ENCODE measurements at regions not wholly inside any gene's neighbourhood (a gene's known extent, or its start where the extent isn't known, plus 50 kb on each side); places are given as distances from the start of the nearest gene placed in this dataset.

DNA sequence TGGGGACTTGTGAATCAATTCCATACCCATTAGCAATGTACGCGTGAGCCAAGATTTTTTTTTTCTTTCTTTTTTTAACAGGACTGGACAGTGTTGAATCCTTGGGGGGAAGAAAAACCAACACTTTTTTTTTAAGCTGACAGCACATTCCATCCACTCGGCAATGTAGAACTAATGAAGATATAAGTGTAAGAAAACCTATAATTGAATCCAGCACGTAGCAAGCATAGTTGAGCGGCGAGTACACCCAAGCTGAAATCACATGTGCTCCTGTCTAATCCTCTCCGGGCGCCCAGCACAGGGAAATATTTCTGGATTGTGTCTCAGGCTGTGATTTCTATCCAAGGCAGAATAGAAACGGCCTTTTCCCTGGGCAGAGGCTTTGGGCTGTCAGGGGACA is 118.2 kb downstream of the BOD1 start:
- H4K20me1 ChIP-seq: no peaks in the 10 kb centered on the region
- H3K27ac ChIP-seq: no peak overlapping the region
- no peaks in the 10 kb centered on the region for H3K9me3 ChIP-seq
- H3K36me3 ChIP-seq: no peaks in the 10 kb centered on the region
- 0 out of 2 replicates have a peak, but pooled peaks cover 5% of the 10 kb centered on the region for H3K4me1 ChIP-seq
- no peaks in the 10 kb centered on the region for H3K27me3 ChIP-seq
- no peak overlapping the region for H3K9ac ChIP-seq
- no peak overlapping the region for H3K4me3 ChIP-seq
- no peak for TF ChIP-seq Cebpa-rat (IDR thresholded peaks at IDR 0.05)
- no peak overlapping the region for H3K4me2 ChIP-seq

DNA sequence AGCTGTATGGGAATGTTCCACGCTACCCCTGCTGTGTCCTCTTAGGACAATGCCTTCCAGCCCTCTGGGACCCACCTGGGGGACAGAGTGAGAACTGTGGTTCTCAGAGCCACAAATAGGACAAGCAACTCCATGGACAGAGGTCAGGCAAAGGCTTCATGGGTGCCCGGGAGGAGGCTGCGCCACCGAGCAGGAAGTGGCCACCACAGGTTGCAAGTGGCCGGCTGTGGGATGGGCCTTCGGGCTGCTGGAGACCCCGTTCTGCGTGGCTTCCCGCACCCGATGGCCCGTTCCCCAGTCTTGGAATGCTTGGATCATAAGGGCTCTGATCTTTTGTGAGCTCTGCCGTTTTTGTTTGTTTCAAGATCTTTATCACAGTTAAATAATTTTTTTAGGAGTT is 118.8 kb downstream of the BOD1 start:
- H3K4me3 ChIP-seq: no peak overlapping the region
- H3K9me3 ChIP-seq: no peaks in the 10 kb centered on the region
- H3K9ac ChIP-seq: no peak overlapping the region
- 0 out of 2 replicates have a peak, but pooled peaks cover 5% of the 10 kb centered on the region for H3K4me1 ChIP-seq
- H3K36me3 ChIP-seq: no peaks in the 10 kb centered on the region
- TF ChIP-seq Cebpa-rat (IDR thresholded peaks at IDR 0.05): no peak
- no peaks in the 10 kb centered on the region for H3K27me3 ChIP-seq
- H4K20me1 ChIP-seq: no peaks in the 10 kb centered on the region
- no peak overlapping the region for H3K4me2 ChIP-seq
- H3K27ac ChIP-seq: no peak overlapping the region

DNA sequence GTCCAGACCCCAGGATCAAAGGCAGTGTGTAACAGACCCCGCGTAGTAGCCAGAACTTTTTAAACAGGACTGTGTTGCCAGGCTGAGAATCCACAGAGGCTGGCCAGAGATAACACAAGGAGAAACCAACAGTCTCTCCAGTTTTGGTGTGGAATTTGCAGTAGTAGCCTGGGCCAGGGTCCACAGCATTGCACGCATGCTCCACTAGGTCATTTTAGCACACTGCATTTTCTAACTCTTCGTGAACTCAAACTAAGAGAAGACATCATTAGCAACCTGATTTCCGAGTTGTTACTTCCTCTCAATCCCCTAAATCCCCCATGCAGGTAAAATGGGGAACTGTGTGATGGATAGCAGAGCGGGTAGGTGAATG is 119.6 kb downstream of the BOD1 start:
- Histone ChIP-seq H3K27me3 (no peaks in the 10 kb centered on the region), H3K4me2 (no peak overlapping the region), H3K4me3 (no peak overlapping the region), H3K4me1 (0 out of 2 replicates have a peak, but pooled peaks cover 5% of the 10 kb centered on the region), H3K9me3 (no peaks in the 10 kb centered on the region), H4K20me1 (no peaks in the 10 kb centered on the region), H3K27ac (no peak overlapping the region), H3K9ac (no peak overlapping the region), H3K36me3 (no peaks in the 10 kb centered on the region)
- no peak for TF ChIP-seq Cebpa-rat (IDR thresholded peaks at IDR 0.05)

DNA sequence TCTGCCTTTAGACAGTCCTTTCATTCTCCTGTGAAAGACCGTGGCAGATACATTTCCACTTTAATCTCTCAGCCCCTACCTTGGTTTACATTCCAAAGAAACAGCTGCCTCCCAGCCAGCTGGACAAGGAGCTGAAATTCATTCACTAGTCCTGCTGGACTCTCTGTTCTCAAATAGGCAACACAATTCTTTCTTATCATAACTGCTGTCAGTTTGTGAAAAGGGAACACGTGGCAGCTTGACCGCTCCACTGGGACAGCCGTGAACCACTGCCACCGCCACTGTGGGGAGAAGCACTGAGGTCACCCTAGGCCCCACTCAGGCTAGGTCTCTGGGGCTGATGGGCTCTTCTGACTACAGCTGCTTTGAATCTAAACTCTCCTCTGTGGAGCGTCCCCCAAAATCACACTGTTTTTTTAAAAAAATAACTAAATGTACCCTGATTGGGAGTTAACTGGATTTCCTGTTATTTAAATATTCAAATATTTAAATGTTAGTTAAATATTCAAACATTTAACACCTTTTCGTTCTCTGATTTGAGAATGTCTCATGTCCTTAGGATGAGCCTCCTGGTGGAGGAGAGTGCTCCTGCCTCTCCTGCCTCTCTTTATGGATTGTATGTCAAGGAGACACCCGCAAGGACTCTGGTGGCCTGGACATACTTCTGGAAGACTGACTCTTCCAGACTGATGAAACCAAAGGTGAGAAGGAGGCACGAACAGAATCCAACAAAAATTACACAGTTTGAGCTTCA is 120.1 kb downstream of the BOD1 start:
- Histone ChIP-seq H4K20me1 (no peaks in the 10 kb centered on the region), H3K27me3 (no peaks in the 10 kb centered on the region), H3K36me3 (no peaks in the 10 kb centered on the region), H3K27ac (no peak overlapping the region), H3K9ac (no peak overlapping the region), H3K4me1 (peaks cover 6% of the 10 kb centered on the region), H3K4me2 (no peak overlapping the region), H3K9me3 (no peaks in the 10 kb centered on the region), H3K4me3 (no peak overlapping the region)
- no peak for TF ChIP-seq Cebpa-rat (IDR thresholded peaks at IDR 0.05)

DNA sequence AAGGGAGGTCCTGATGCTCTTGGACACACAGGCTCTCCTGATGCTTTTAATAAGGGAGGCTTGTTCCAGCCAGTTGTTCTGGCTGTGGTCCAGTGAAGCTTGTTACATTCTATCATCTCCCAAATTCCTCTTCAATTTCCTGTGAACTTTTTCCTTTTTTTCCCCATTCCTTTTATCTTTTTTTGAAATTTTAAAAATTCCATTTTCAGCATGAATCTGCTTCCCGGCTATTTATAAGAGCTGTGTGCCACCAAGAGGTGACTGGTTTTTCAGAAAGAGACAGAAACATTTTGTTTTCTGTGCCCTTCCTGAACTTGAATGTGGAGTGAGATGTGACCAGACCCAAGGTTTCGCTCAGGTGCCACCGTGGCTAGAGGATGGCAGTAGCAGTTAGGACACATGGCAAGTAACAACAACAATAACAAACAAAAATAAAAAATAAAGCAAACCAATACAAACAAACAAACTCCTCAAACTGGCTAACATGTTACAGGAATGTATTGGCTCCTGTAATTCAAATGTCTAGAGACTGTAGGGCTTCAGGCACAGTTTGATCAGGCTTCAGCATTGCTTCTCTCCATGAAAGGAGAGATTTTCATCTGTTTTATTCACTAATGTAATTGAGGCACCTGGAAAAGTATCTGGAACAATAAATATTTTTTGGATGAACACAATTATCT is 121.1 kb downstream of the BOD1 start:
- no peak overlapping the region for H3K4me2 ChIP-seq
- H3K9ac ChIP-seq: no peak overlapping the region

DNA sequence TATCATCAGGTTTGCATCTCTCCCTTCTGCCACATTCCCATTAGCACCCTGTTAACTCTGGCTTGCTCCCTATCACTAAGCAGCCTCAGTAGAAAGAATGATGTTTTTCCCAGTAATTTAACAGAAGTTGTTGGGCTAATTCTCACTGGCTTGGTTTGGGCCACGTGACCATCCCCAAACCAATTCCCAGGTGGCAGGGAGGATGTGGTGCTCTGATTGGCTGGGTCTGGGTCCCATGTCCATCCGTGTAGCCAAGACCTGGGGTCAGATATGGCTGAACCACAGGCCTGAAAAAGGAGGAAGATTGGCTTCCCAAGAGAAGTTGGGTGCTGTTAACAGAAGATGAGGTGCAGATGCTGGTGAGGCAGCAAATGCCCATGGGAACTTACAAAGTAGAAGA is 122.0 kb downstream of the BOD1 start:
- peaks cover 17% of the 10 kb centered on the region for H3K4me1 ChIP-seq
- no peak for TF ChIP-seq Cebpa-rat (IDR thresholded peaks at IDR 0.05)
- H3K9ac ChIP-seq: no peak overlapping the region
- no peak overlapping the region for H3K4me3 ChIP-seq
- H3K36me3 ChIP-seq: no peaks in the 10 kb centered on the region
- H4K20me1 ChIP-seq: no peaks in the 10 kb centered on the region
- H3K9me3 ChIP-seq: no peaks in the 10 kb centered on the region
- no peak overlapping the region for H3K27ac ChIP-seq
- H3K27me3 ChIP-seq: no peaks in the 10 kb centered on the region
- H3K4me2 ChIP-seq: no peak overlapping the region

More for the DNA sequence above, 121.1 kb downstream of the BOD1 start:
- TF ChIP-seq Cebpa-rat (IDR thresholded peaks at IDR 0.05): no peak
- Histone ChIP-seq H3K27me3 (no peaks in the 10 kb centered on the region), H4K20me1 (no peaks in the 10 kb centered on the region), H3K36me3 (no peaks in the 10 kb centered on the region), H3K9me3 (no peaks in the 10 kb centered on the region), H3K4me3 (no peak overlapping the region), H3K27ac (no peak overlapping the region), H3K4me1 (peaks cover 16% of the 10 kb centered on the region)

DNA sequence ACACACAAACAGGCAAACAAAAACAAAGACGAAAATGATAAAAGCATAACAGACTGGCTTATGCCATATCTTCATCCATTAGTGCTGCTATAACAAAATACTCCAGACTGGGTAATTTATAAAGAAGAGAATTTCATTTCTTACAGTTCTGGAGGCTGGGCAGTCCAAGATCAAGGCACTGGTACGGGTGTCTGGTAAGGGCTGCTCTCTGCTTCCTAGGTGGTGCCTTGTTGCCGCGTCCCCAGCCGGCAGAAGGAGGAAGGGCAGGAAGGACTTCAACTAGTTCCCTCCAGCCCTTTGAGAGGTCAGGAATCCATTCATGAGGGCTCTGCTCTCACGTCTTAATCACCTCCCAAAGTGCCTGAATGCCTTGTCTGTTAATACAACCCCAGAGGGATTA is 122.6 kb downstream of the BOD1 start:
- Histone ChIP-seq H3K9ac (no peak overlapping the region), H3K4me1 (peaks cover 17% of the 10 kb centered on the region), H3K4me3 (no peak overlapping the region), H3K4me2 (no peak overlapping the region), H3K9me3 (no peaks in the 10 kb centered on the region), H4K20me1 (no peaks in the 10 kb centered on the region), H3K36me3 (no peaks in the 10 kb centered on the region), H3K27me3 (no peaks in the 10 kb centered on the region), H3K27ac (no peak overlapping the region)
- no peak for TF ChIP-seq Cebpa-rat (IDR thresholded peaks at IDR 0.05)

DNA sequence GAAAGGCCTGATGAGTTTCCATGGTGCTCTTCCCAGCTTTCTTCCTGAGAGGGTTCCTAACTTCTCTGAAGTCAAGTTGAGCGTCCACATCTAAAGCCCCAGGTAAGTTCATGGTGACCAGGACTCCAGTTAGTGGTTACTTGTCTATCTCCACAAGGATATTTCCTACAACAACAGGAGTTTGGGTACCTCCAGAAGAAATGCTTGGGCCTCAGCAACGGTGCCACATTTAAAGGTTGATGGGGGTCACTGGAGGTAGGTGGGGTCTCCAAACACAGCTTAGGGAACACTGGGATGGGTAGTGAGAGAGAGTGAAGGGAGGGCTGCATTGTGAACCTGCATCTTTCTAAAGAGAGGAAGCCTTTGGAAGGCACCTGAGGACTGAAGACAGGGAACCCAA is 123.4 kb downstream of the BOD1 start:
- Histone ChIP-seq H3K9me3 (no peaks in the 10 kb centered on the region), H4K20me1 (no peaks in the 10 kb centered on the region), H3K4me1 (peaks cover 17% of the 10 kb centered on the region), H3K9ac (no peak overlapping the region), H3K4me3 (no peak overlapping the region), H3K27me3 (no peaks in the 10 kb centered on the region), H3K4me2 (no peak overlapping the region), H3K27ac (no peak overlapping the region), H3K36me3 (no peaks in the 10 kb centered on the region)
- no peak for TF ChIP-seq Cebpa-rat (IDR thresholded peaks at IDR 0.05)

DNA sequence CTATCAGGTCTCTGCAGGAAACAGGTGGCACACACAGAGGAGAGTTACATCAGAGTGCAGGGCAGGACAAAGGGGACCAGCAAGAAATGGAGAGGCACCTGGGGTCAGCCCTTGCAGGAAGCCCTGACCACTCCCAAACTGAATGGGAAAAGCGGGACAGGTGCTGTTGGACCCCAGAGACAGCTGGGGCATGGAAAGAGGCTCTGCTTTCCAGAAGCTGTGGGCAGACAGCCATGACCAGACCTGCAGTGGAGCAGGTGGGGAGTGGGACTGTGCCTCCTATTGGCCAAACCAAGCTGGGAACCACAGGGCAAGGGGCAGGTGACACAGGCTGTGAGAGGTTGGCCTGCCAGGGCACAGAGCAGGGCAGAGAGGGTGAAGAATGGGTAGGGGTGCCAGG is 125.8 kb downstream of the BOD1 start:
- H3K27me3 ChIP-seq: no peaks in the 10 kb centered on the region
- no peak overlapping the region for H3K27ac ChIP-seq
- H4K20me1 ChIP-seq: no peaks in the 10 kb centered on the region
- no peak for TF ChIP-seq Cebpa-rat (IDR thresholded peaks at IDR 0.05)
- no peaks in the 10 kb centered on the region for H3K36me3 ChIP-seq
- no peak overlapping the region for H3K9ac ChIP-seq
- H3K4me3 ChIP-seq: no peak overlapping the region
- no peaks in the 10 kb centered on the region for H3K9me3 ChIP-seq
- H3K4me1 ChIP-seq: peaks cover 11% of the 10 kb centered on the region
- peak overlapping the region; percentile 58 for H3K4me2 ChIP-seq

DNA sequence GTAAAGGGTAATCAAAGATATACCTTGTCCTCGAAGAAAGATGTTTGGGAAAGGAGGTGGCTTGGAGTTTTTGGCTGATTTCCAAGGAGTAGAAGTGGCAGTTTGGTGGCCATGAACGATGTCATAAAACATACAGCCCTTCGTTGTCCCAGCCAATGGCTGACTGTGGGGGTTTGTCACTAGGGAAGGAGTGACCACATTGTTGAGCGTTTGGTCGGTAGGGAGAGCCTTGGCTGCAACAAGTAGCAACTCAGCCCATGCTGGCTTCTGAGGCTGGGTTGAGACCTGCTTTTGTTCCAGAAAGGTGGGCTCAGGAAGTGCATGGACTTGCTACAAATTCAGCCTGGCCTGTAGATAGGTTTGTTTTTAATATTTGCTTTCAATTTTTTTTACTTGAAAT is 128.3 kb downstream of the BOD1 start:
- H3K27me3 ChIP-seq: no peaks in the 10 kb centered on the region
- peaks cover 11% of the 10 kb centered on the region for H3K4me1 ChIP-seq
- no peak overlapping the region for H3K9ac ChIP-seq
- no peak overlapping the region for H3K4me3 ChIP-seq
- H3K27ac ChIP-seq: no peak overlapping the region
- no peaks in the 10 kb centered on the region for H3K9me3 ChIP-seq
- no peaks in the 10 kb centered on the region for H4K20me1 ChIP-seq
- no peaks in the 10 kb centered on the region for H3K36me3 ChIP-seq
- no peak overlapping the region for H3K4me2 ChIP-seq
- TF ChIP-seq Cebpa-rat (IDR thresholded peaks at IDR 0.05): no peak

Data from BLaER1 (cell line).